ENCODE measurements at regions not wholly inside any gene's neighbourhood (a gene's known extent, or its start where the extent isn't known, plus 50 kb on each side); places are given as distances from the start of the nearest gene placed in this dataset.
"Not testable (repeated sequence)": the region's sequence is repeated elsewhere in the genome, so short reads cannot be mapped to it uniquely, and the experiment has no call there.

DNA sequence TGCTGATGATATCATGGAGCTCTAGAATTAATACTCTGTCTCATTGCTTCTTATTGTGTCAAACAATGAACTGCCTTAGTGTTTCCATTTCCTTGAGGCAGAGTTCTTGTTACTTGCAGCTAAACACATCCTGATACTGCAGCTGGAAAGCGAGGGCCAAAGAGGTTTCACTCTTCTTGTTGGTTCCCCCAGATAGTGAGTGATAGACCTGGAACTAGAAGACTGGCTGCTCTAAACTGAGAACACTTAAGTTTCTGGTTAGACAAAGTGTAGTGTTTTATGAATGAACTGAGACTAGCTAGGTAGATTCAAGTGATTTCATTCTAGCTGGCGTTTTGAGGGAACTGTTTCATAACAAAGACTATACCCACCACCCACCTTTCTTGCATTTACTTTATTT lies 321.7 kb downstream of the TXNL1 start:
- no peak for DNase-seq (ENCODE audit: low spot score)

- DNase-seq (ENCODE audit: low spot score): no peak
Measured at GRCh38 chr18:56315363-56315762, 323.0 kb downstream of the TXNL1 start.

DNA sequence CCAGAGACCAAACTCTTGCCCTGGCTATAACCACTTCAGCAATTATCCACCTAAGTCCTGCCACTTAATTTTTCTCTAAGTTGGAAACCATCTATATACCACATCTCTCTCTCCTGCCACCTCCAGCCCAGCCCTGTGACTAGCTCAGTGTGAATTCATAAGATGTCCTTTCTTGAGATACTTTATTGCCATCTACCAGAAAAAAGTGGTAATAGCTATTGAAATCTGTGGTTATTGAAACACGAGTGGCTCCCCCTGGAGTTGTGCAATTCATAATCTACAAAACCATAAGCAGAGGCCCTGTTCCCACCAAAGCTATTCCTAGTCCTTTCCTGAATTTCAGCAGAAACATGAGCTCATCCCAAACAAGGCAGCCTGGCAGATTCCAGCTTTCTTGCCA lies 324.0 kb downstream of the TXNL1 start:
- DNase-seq (ENCODE audit: low spot score): no peak

DNA sequence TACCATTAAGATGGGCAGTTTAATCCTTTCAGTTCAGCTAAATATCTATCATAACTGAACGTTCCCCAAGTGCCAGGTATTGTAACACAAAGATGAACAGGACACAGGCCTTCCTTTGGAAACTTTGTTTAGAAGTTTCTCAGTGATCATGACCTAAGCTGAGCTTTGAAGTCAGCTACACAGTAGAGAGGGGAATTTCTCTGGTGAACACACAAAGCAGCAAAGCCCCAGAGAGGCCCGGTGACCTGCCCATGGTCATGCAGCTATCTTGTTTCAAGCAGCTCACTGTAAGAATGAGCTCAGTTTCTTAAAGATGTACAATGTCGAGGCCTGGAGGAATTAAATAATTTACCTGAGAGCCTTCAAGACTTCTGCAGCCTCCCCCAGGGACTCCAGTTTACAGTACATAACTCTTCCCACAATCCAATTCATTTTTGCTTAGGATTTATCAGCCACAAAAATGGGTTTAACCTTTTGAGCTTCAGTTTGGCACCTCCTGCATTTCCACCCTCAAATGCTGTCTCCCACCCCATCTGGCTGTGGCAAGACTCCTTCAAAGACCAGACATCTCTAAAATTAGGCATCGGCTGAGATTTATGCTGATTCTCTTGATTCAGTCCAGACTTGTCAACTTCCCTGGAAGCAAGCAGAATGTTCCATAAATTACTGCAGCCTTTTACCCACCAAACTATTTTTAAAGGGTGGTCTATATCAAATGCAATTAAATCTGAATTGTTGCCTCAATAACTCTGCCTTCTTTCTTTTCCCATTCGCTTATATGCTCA lies 325.6 kb downstream of the TXNL1 start:
- DNase-seq (ENCODE audit: low spot score): no peak

DNA sequence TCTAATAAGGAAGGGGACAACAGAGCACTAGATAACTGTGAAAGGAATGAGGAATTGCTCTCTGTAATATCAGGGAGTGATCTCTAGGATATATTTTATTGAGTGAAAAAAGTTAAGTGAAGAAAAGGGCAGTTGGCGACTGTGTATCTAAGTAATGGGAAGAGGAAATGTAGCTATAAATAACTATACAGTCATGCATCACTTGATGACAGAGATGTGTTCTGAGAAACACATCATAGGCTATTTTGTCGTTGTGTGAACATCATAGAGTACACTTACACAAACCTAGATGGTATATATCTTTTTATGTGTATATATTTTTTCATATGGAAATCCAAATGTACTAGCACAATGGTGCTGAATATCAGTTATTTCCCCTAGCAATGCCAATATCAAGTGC lies 329.3 kb downstream of the TXNL1 start:
- no peak for DNase-seq (ENCODE audit: low spot score)

GRCh38 chr18:56307354-56308170 lies 330.8 kb downstream of the TXNL1 start:
- DNase-seq (ENCODE audit: low spot score): no peak

DNA sequence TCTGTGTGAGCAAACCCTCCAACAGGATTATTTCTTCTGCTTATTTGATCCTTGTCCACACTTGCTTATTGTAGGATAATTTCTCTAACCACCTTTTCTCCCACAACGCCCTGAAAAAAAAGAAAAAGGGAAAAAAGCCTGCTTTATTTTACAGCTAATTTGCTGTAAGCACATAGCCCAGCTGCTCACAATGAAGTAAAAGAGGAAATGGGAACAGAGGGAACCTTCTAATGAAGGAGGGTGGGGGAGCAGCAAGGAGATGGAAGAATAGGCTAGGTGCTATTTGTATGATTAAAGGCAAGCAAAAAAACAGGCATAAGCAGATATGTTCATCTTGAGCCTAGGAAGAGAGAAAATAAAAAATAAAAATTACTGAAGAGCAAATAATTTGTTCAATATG lies 331.6 kb downstream of the TXNL1 start:
- no peak for DNase-seq (ENCODE audit: low spot score)

GRCh38 chr18:56305583-56305982 lies 332.8 kb downstream of the TXNL1 start:
- no peak for DNase-seq (ENCODE audit: low spot score)

DNA sequence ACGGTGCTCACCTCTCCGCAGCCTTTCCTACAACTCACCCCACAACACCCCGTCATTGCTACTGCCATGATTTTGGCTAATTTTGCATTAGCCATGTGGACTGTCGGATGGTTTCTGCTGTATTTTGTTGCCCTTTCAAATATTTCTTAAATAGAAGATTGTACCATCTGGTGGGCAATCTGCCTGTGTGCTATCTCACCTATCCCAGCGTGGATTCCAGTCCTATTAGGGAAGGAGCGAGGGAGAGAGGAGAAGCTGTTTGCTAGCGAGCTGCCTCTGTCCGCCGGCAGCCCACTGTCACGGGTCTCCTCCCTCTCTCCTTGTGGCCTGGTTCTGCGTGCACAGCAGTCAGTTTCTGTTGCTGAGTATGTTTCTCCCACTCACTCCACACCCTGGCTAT lies 336.2 kb downstream of the TXNL1 start:
- no peak for DNase-seq (ENCODE audit: low spot score)

- no peak for DNase-seq (ENCODE audit: low spot score)
Measured at GRCh38 chr18:56299740-56300139, 338.7 kb downstream of the TXNL1 start.

DNA sequence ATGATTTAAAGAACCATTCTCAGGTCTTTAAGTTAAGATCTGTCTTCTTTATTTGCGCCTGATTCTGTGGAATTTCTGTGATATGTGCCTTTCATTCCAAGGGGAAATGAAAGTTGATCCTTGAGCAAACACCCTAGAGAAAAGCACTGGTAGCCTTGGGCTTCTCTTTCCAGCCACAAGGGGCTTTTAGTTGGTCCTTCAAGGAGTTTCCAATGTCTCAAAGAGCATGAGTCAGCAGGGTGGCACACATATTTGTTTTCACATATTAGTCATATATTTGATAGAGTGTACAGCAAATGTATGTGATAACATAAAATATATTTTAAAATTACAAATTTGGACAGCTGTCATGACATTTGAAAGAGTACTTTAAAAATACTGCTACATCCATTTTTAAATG lies 339.5 kb downstream of the TXNL1 start:
- no peak for DNase-seq (ENCODE audit: low spot score)

GRCh38 chr18:56296381-56296780 lies 342.0 kb downstream of the TXNL1 start:
- no peak for DNase-seq (ENCODE audit: low spot score)

DNA sequence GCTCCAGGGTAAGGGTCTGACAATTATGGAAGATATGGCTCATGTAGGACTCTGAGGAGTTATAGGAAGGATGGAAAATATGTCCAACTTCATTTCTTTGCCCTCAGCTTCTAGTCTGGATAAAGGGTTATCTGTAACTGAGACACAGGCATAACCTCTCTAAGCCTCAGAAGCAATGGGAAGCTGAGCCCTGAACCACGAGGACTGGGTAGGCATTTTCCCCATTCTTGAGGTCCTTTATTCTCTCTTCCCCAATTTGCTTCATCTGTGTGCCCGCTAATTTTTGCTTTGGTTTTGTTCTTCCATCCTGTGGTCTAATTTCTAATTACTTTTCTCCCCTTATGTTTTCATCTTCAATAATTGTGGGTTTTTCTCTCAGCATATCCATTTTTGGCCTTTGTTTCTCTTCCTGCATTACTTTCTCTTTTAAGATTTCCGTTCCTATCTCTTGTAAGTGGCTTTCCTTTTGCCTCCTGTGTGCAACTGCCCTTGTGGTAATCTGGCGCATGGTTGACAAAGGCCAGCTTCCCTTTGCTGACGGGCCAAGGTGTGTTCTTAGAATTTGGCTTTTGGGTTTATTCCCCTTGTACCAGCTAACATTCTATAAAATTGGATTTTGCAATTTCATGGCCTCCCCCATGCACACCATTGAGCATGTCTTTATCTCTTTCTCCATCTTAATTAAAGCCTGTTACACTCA lies 343.8 kb downstream of the TXNL1 start:
- DNase-seq (ENCODE audit: low spot score): no peak

DNA sequence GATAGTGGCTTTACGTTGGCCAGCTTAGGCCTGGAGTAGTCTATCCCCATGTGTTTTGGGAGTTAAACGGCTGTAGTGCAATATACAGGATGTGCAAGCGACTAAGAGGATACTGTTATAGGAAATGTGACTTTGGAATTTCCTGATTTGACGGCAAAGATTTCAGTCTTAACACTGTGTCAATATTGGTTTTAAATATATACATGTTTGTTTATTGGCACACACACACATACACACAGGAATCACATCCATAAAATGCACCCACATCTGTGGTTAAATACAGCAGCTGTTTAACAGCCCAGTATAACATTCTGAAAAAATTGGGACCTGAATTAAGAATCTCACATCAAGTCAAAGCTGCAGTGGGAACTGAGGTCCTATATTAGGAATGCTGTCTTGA lies 347.1 kb downstream of the TXNL1 start:
- no peak for DNase-seq (ENCODE audit: low spot score)

DNA sequence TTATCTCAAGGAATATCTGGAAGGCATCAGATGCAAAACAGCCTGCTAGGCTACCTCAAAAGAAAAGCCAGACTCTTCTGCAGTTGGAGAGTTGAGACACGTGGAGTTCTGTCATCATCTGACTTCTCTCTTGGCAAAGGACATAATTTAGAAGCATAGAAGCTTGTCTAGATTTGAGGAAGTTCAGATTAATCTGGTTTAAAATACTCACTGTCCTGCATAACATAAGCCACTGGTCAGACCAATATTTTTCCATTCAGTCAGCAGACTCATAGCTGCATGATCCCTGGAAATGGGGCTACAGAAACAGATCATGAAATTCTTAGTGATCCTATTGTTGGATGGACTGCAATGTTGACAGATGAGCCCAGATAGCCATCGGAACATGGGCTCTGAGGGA lies 349.0 kb downstream of the TXNL1 start:
- no peak for DNase-seq (ENCODE audit: low spot score)

- DNase-seq (ENCODE audit: low spot score): no peak
Measured at GRCh38 chr18:56286775-56287325, 351.5 kb downstream of the TXNL1 start.

GRCh38 chr18:56285387-56286065 lies 352.9 kb downstream of the TXNL1 start:
- DNase-seq (ENCODE audit: low spot score): no peak

DNA sequence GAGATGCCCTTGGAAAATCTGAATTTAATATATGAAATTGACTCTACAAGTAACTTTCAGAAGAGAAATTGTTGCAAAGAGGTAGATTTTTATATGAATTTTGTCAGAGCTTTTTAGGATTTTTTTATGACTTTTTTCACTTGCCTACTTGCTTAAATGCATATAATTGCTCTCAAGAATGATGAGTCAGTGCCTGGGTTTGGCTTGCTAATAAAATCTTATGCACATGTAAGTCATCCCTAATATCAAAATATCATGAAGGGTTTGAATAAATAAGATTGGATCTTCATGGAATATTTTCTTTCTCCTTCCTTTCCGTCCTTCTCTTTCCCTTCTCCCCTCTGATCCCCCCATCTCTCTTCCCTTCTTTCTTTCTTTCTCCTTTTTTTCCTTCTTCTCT lies 354.1 kb downstream of the TXNL1 start:
- DNase-seq (ENCODE audit: low spot score): no peak

DNA sequence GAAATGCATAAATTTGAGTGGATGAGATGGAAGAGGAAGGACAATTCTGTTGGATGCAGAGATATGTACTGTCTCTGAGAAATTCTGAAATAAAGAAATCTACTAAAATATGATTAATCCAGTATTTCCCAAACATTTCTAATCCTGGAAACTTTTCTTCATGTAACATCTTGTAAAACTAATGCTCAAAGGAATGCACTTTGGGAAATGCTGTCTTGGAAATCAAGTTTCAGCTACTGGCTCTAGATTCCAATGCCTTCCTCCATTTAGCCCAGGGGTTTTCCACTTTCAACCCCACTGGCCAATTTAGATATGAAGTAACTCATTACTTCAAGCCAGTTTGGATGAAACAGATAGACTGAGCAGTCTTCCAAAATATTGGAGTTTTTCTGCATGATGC lies 355.1 kb downstream of the TXNL1 start:
- no peak for DNase-seq (ENCODE audit: low spot score)

DNA sequence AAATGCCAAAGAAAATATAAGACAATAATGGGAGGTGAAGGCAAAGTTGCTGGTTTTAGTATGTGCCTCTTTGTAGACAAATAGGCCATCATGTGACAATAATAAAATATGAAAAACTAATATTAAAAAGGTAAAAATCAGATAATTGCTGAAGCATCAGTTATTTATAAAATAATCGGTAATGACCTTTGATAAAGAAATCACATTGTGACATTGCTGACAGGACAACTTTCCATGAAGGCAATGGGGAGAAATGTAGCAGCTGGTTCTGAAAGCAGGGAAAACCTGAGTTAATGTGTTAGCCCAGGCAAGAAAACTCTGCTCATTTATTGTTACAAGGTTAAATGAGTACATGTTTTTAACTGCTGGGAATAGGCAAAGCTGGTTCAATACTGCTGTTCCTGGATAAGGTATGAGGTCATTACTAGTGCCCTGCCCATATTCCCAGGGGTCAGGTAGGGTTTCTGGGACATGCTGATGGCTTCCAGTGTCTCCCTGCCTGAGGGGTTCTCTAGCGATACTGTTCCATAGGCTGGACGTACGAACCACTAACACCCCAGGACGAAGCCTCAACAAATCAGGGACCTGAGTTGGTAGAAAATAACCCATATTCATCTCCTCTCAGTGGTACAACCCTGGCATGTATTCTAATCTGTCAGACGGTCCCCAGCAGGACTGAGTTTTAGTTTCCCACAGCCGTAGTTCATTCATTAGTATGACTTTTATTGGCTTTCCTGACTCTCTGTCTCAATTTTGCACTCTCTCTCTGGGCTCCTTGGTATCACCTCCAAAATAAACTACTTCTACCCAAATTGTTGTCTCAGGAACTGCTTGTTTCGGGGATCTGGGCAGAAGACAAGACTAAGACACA lies 355.9 kb downstream of the TXNL1 start:
- no peak for DNase-seq (ENCODE audit: low spot score)

DNA sequence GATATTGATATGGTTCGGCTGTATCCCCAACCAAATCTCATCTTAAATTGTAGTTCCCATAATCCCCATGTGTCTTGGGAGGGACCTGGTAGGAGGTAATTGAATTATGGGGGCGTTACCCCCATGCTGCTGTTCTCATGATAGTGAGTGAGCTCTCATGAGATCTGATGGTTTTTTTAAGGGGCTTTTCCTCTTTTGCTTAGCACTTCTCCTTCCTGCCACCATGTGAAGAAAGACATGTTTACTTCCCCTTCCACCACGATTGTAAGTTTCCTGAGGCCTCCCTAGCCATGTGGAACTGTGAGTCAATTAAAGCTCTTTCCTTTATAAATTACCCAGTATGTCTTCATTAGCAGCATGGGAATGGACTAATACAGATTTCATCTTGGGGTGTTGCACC lies 358.6 kb downstream of the TXNL1 start:
- DNase-seq (ENCODE audit: low spot score): not testable (repeated sequence)
